GM21723 (cell line): ENCODE measurements at regions not wholly inside any gene's neighbourhood (a gene's known extent, or its start where the extent isn't known, plus 50 kb on each side); places are given as distances from the start of the nearest gene placed in this dataset.

ENCODE experiments used
- ATAC-seq: cut with Tn5 transposase; IDR thresholded peaks from one replicate; pipeline ENCODE4 v1.9.1; 2021; ENCODE audit warnings: mild to moderate bottlenecking, moderate library complexity; ENCODE audit not compliant: unreplicated experiment

DNA sequence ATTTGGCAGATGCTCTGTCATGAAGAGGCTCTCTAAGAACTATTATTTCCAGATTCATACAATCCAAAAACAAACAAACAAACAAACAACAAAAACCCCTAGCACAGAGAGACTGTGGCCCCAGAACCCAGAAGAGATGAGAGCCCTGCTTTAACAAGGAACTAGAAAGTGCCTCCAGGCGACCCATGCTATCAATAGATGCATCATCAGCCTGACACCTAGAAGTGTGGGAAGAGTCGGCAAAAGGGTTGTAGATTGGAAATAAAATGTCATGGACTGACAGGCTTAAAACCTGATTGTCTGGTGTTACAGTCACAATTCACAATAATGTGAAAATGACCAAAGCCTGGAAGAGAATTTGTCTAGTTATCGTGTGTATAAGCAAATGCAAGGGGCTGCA lies 50.6 kb upstream of the FLRT2 start:
- ATAC-seq, result no peak

DNA sequence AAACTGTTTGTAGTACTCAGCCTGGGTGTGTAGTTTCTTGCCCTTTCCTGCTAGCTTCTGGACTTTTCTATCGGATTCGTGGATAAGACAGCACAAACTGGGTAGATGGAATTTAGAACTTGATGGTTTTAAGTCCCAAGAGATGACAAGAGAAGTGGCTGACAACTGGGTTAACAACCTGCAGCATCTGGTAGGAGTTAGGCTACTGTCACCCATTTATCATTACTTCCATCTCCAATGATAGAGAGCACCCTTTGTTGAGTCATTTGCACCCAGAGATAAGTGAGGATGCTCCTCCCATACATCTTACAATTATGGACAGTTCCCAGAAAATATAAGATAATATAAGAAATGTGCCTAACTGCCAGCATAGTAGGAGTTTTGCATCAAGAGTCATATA lies 50.2 kb upstream of the FLRT2 start:
- ATAC-seq, result no peak
